Type B pancreatic cell (in vitro differentiated cells): ENCODE measurements at regions not wholly inside any gene's neighbourhood (a gene's known extent, or its start where the extent isn't known, plus 50 kb on each side); places are given as distances from the start of the nearest gene placed in this dataset.

Experiments
- DNase-seq: peaks from one replicate; pipeline ENCODE4 v3.0.0; 2021; ENCODE audit warnings: mixed read lengths; ENCODE audit not compliant: unreplicated experiment; ENCODE audit errors: extremely low spot score
- H3K27ac Mint-ChIP-seq: 2 replicates; pipeline ENCODE4 v1.8.0; 2021; ENCODE audit warnings: mild to moderate bottlenecking, mixed read lengths
- H3K27me3 Mint-ChIP-seq: 2 replicates; pipeline ENCODE4 v1.8.0; 2021; ENCODE audit warnings: mixed read lengths
- H3K36me3 Mint-ChIP-seq: 2 replicates; pipeline ENCODE4 v1.8.0; 2021; ENCODE audit warnings: mixed read lengths
- H3K4me1 Mint-ChIP-seq: one replicate; pipeline ENCODE4 v1.8.0; 2021; ENCODE audit warnings: mixed read lengths; ENCODE audit not compliant: unreplicated experiment
- H3K4me3 Mint-ChIP-seq: 2 replicates; pipeline ENCODE4 v1.8.0; 2021; ENCODE audit warnings: mild to moderate bottlenecking, mixed read lengths
- H3K9me3 Mint-ChIP-seq: 2 replicates; pipeline ENCODE4 v1.8.0; 2021; ENCODE audit warnings: mixed read lengths
- TF ChIP-seq, protein P1 (sequence below): fragments of 200-600 bp; sonication (generic); conservative IDR thresholded peaks from 2 replicates; pipeline ENCODE4 v1.5.0; 2021; ENCODE audit warnings: antibody characterized with exemption, mild to moderate bottlenecking

DNA sequence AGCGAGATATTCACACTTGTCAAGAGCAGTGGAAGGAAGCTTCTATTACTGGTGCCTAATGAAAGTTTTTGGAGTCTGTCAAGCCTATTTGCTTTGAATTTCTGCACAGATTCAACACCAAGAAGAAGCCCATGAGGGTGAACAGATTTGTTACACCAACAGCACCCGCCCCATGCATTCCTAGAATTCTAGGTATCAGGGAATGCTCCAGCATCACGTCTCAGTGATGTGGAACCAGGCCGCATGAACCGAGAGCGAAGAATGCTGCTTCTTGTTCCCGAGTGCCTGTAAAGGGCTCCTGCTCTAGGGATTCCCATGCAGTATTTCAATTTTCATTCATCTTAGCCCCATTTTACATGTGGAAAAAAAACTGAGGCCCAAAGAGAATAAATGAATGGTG, 69.7 kb downstream of the KCNF1 start:
- TF ChIP-seq, protein P1, sequence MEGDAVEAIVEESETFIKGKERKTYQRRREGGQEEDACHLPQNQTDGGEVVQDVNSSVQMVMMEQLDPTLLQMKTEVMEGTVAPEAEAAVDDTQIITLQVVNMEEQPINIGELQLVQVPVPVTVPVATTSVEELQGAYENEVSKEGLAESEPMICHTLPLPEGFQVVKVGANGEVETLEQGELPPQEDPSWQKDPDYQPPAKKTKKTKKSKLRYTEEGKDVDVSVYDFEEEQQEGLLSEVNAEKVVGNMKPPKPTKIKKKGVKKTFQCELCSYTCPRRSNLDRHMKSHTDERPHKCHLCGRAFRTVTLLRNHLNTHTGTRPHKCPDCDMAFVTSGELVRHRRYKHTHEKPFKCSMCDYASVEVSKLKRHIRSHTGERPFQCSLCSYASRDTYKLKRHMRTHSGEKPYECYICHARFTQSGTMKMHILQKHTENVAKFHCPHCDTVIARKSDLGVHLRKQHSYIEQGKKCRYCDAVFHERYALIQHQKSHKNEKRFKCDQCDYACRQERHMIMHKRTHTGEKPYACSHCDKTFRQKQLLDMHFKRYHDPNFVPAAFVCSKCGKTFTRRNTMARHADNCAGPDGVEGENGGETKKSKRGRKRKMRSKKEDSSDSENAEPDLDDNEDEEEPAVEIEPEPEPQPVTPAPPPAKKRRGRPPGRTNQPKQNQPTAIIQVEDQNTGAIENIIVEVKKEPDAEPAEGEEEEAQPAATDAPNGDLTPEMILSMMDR, result no peak
- Mint-ChIP-seq H3K9me3 (no peaks in the 10 kb centered on the region), H3K36me3 (no peaks in the 10 kb centered on the region), H3K27ac (no peak overlapping the region), H3K4me1 (peaks cover 23% of the 10 kb centered on the region), H3K27me3 (peaks cover 22% of the 10 kb centered on the region), H3K4me3 (no peak overlapping the region)
- DNase-seq, result no peak

DNA sequence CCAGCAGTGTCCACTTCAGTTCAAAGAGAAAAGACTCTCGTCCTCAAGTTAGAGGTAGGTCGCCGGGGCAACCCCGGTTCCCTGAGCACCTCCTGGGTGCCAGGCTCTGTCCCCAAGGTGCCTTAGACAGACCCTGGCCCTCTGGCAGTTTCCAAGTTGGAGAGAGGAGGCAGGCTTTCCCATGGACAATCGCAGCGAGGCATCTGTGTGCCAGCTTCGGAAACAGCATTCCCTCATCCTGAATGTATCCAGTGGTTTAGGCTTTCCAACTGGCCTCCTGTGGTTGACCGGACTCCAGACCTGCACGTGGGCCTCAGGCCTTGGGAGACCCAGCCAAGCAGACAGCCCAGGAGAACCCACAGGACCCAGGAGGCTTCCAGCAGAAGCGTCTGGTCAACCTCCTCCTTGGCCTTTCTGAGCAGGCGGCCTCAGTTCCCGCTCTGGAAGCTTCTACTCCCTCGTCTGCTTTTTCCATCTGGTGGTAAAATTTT, 70.3 kb downstream of the KCNF1 start:
- no peak for DNase-seq
- H3K4me1 Mint-ChIP-seq, result peaks cover 21% of the 10 kb centered on the region
- no peaks in the 10 kb centered on the region for H3K9me3 Mint-ChIP-seq
- no peak overlapping the region for H3K27ac Mint-ChIP-seq
- no peaks in the 10 kb centered on the region for H3K36me3 Mint-ChIP-seq
- no peak overlapping the region for H3K4me3 Mint-ChIP-seq
- TF ChIP-seq, protein P1, result no peak
- peaks cover 25% of the 10 kb centered on the region for H3K27me3 Mint-ChIP-seq

DNA sequence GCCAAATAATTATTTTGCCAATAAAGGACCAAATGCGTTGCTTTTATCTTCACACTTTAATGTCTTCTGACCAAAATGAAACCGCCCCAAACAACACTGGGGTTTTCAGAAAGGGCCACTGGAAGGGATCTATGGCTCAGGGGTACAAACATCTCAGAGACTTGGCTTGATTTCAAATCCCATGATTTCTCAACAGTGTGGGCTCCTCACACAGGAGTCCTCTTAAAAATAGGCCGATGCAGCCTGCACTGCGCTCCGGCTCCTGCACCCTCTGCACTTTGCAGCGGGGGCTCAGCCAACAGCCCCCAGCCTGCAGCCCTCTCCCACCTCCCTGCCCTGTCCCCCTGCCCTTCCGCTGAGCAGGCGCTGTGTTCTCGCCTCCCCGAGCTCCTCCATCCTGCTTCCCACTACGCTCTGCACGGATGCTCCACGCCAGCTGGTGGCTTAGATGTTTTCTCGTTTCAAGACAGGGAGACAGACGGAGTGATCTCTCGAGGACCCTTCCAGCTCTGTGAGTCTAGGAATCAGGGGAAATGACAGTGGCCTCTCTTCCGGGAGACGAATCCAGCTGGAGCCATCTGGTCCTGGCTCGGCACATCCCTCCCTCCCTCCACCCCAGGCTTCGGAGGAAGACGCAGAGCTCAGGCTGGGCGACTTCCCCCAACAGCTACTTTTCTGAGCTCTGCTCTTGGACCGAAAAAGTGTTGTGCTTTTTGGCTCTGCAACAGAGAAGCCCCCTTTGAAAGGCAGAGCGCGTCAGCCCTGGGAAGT, 71.4 kb downstream of the KCNF1 start:
- H3K36me3 Mint-ChIP-seq, result no peaks in the 10 kb centered on the region
- no peak overlapping the region for H3K4me3 Mint-ChIP-seq
- no peak overlapping the region for H3K27ac Mint-ChIP-seq
- TF ChIP-seq, protein P1, result no peak
- H3K4me1 Mint-ChIP-seq, result peaks cover 14% of the 10 kb centered on the region
- no peak for DNase-seq
- no peaks in the 10 kb centered on the region for H3K9me3 Mint-ChIP-seq
- H3K27me3 Mint-ChIP-seq, result peaks cover 25% of the 10 kb centered on the region

DNA sequence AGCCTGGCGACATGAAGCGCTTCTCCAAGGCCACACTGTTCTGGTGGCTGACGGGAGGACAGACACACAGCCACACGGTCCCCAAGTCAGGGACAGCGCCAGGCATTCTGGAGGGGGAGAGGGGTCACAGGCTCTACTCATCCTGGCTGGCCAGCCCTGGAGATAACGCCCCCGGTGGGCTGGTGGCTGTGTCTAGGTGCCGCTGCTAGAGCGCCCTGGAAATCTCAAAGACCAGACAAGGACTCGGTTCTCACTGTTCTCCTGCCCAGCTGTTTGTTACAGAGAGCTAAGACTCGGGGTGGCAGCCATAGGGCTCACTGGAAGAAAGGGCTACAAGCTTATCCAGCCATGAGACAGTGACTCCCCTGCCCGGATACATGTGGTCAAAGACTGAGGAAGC, 72.0 kb downstream of the KCNF1 start:
- DNase-seq, result no peak
- H3K9me3 Mint-ChIP-seq, result no peaks in the 10 kb centered on the region
- H3K4me3 Mint-ChIP-seq, result no peak overlapping the region
- peaks cover 12% of the 10 kb centered on the region for H3K4me1 Mint-ChIP-seq
- TF ChIP-seq, protein P1, result no peak
- peaks cover 25% of the 10 kb centered on the region for H3K27me3 Mint-ChIP-seq
- H3K36me3 Mint-ChIP-seq, result no peaks in the 10 kb centered on the region
- H3K27ac Mint-ChIP-seq, result no peak overlapping the region

DNA sequence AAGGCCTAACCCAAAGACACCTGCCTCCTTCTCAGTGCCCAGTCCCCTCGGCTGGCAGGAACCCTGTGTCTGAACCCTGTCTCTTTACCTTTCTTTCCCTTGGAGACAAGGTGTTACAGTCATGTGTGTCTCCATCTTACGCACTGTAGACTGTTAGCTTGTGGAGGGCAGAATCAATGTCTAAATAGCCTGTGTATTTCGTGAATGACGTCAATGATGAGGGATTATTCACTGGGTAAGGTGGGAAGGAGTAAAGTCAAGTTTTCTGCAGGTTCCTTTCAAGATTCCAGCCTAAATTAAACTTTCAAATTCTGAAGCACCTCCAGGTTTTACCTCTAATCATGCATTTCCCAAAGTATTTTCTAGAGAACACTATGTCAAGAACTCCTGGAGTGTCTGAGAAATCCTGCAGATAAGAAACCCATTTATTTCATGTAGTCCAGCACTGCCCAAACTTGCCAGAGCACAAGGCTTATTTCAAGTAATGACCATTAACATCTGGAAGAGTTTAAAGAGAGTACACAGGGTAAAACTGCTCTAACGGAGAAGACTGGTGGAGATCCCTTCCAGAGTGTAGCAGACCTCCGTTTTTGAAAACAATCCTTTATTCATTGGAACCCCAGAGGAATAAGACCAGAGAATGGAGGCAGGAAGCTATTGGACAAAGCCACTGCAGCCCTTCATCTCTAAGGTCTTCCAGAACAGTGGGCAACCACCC, 72.8 kb downstream of the KCNF1 start:
- H3K4me1 Mint-ChIP-seq, result peaks cover 12% of the 10 kb centered on the region
- TF ChIP-seq, protein P1, result no peak
- no peak for DNase-seq
- no peak overlapping the region for H3K4me3 Mint-ChIP-seq
- H3K36me3 Mint-ChIP-seq, result no peaks in the 10 kb centered on the region
- peaks cover 20% of the 10 kb centered on the region for H3K27me3 Mint-ChIP-seq
- H3K27ac Mint-ChIP-seq, result no peak overlapping the region
- H3K9me3 Mint-ChIP-seq, result no peaks in the 10 kb centered on the region
